Gastroesophageal sphincter (tissue), 3 donors: ENCODE measurements at regions not wholly inside any gene's neighbourhood (a gene's known extent, or its start where the extent isn't known, plus 50 kb on each side); places are given as distances from the start of the nearest gene placed in this dataset.

Source experiments
- CTCF ChIP-seq, 4 experiments: fragments of 200-600 bp in 2 of 4; fragments of 450-650 bp in 2 of 4; sonication (generic) in 1 of 4; IDR thresholded peaks; one replicate each; pipeline ENCODE4 v1.5.1; 2017 to 2019; ENCODE audit warnings: antibody characterized with exemption in 4 of 4, mild to moderate bottlenecking in 2 of 4, moderate library complexity in 2 of 4
- EP300 ChIP-seq: sonication (generic); formaldehyde crosslinking; IDR thresholded peaks from one replicate; pipeline ENCODE4 v1.6.1; 2017; ENCODE audit warnings: antibody characterized with exemption, mild to moderate bottlenecking

GRCh38 chr21:22711636-22712035, 1713.4 kb downstream of the NCAM2 start:
- TF ChIP-seq CTCF (IDR thresholded peaks at IDR 0.05) (no peak), EP300 (no peak)
